ENCODE measurements at regions not wholly inside any gene's neighbourhood (a gene's known extent, or its start where the extent isn't known, plus 50 kb on each side); places are given as distances from the start of the nearest gene placed in this dataset.

- TF ChIP-seq, protein P1, sequence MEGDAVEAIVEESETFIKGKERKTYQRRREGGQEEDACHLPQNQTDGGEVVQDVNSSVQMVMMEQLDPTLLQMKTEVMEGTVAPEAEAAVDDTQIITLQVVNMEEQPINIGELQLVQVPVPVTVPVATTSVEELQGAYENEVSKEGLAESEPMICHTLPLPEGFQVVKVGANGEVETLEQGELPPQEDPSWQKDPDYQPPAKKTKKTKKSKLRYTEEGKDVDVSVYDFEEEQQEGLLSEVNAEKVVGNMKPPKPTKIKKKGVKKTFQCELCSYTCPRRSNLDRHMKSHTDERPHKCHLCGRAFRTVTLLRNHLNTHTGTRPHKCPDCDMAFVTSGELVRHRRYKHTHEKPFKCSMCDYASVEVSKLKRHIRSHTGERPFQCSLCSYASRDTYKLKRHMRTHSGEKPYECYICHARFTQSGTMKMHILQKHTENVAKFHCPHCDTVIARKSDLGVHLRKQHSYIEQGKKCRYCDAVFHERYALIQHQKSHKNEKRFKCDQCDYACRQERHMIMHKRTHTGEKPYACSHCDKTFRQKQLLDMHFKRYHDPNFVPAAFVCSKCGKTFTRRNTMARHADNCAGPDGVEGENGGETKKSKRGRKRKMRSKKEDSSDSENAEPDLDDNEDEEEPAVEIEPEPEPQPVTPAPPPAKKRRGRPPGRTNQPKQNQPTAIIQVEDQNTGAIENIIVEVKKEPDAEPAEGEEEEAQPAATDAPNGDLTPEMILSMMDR (IDR thresholded peaks at IDR 0.05), result no peak
- TF ChIP-seq POLR2A (IDR thresholded peaks at IDR 0.05), result no peak
Measured at GRCh38 chr2:6671913-6672312, 193.8 kb downstream of the CMPK2 start.

All from right lobe of liver (tissue), 4 donors.